Activated CD4-positive, alpha-beta T cell treated with anti-CD3 and anti-CD28 coated beads, Interleukin-2, amount 50 U/mL, for 16 hours (primary cell): ENCODE measurements at regions not wholly inside any gene's neighbourhood (a gene's known extent, or its start where the extent isn't known, plus 50 kb on each side); places are given as distances from the start of the nearest gene placed in this dataset.
"Not testable (repeated sequence)": the region's sequence is repeated elsewhere in the genome, so short reads cannot be mapped to it uniquely, and the experiment has no call there.

ENCODE experiments used
- DNase-seq: peaks from one replicate; pipeline ENCODE4 v3.0.0-alpha.2; 2020

- DNase-seq: no peak
Measured at GRCh38 chr5:28725001-28725400, 1686.6 kb upstream of the CDH9 start.

GRCh38 chr5:28714907-28715698, 1676.7 kb upstream of the CDH9 start:
- no peak for DNase-seq

- DNase-seq: no peak
Measured at GRCh38 chr5:28710360-28710759, 1672.0 kb upstream of the CDH9 start.

DNA sequence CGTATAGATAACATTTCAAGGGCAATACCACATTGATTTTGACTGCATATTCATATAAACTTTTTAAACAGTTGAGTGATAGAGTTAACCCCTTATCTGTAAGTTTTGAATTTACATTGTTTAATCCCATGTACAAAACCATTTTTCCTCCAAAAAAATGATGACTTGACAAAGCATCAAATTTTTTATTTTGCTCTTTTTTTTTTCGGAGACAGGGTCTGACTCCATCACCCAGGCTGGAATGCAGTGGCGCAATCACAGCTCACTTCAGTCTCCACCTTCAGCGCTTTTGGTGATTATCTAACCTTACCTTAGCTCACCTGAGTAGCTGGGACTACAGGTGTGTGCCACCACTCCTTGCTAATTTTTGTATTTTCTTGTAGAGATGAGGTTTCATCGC, 1670.1 kb upstream of the CDH9 start:
- DNase-seq: no peak

DNA sequence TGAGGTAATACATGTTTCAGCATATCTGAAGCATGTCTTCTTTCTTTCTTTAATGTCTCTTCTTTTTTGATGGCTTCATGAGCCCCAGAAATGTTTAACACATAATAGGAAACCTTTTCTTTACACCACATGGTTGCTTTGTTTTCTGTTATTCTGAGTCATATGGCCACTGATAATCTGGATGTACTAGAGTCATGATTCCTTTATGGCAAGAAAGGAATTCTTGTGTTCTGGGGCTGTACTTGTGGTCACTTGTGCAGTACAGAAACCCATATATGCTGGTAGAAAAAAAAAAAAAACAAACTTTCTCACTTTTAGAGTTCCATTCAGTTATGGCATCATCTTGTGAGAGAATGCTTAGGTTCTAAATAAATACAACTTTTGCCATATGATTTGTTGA, 1669.3 kb upstream of the CDH9 start:
- DNase-seq: no peak

GRCh38 chr5:28703651-28704260, 1665.4 kb upstream of the CDH9 start:
- DNase-seq: no peak

- DNase-seq: no peak
Measured at GRCh38 chr5:28691526-28691925, 1653.1 kb upstream of the CDH9 start.

- DNase-seq: no peak
Measured at GRCh38 chr5:28685794-28686193, 1647.4 kb upstream of the CDH9 start.

DNA sequence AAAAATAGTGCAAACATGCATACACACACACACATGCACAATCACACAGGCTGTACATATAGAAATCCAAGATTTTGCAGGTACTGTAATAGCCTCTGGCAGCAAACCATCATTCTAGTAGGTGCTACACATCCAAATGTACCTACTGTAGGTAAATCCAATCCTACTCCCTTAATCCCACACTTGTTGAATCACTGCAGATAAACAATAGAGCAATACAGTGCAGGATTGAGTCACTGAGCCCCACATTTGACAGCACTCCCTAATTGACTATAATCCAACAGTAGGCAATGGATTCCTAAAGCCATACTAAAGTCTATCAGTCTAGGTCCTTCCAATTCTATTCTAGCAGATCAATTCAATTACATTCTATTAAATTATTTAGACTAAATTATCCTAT, 1640.5 kb upstream of the CDH9 start:
- no peak for DNase-seq

DNA sequence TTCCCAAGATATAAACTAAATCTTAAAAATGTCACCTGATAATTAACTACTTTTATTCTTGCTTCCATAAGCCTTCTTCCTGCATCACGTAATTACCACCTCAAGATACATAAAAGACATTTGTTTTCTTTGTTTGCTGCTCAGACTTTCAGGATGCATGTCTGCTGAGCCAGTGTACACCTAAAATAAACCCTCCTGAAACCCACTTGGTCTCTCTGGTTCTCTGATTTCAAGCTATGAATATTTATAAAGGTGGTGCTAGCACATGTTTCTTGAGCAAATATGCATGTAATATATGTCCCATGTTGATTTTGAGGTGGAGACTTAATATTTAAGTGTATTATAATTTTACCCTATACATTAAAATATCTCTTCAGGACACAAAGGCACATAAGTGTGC, 1627.7 kb upstream of the CDH9 start:
- DNase-seq: no peak

- no peak for DNase-seq
Measured at GRCh38 chr5:28648108-28648507, 1609.7 kb upstream of the CDH9 start.

DNA sequence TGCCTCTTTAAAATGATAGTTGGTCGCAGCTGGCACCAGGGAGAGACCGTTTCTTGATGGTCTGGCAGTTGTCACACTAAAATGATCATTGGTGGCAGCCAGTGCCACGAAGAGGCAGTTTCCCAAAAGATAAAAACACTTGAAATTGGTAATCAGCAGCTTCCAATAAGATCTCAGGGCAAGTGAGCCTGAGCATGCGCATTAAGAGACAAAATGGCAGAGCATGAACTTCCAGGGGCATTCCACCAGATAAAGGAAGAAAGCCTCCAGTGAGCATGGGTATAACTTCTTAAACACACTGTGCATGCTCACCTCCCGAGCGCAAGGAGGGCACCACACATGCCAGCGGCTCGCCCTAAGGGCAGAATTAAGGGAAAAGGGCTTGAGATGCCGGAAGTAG, 1594.2 kb upstream of the CDH9 start:
- DNase-seq: no peak

GRCh38 chr5:28603869-28604268, 1565.5 kb upstream of the CDH9 start:
- DNase-seq: no peak

GRCh38 chr5:28602429-28602828, 1564.0 kb upstream of the CDH9 start:
- DNase-seq: no peak

DNA sequence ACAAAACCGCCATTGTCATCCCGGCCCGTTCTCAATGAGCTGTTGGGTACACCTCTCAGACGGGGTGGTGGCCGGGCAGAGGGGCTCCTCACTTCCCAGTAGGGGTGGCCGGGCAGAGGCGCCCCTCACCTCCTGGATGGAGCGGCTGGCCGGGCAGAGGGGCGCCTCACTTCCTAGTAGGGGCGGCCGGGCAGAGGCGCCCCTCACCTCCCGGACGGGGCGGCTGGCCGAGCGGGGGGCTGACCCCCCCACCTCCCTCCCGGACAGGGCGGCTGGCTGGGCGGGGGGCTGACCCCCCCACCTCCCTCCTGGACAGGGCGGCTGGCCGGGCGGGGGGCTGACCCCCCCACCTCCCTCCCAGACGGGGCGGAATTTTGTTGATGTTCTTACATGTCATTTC, 1558.3 kb upstream of the CDH9 start:
- not testable (repeated sequence) for DNase-seq

DNA sequence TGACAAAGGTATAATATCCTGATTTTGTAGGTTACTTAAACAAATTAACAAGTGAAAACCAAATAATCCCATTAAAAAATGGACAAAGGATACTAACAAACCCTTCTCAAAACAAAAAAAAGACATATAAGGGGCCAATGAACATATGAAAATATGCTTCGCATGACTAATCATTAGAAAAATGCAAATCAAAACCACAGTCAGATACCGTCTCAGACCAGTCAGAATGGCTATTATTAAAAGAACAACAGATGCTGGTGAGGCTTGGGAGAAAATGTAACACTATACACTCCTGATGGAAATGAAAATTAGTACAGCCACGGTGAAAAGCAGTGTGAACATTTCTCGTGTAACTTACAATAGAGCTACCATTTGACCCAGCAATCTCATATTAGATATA, 1542.2 kb upstream of the CDH9 start:
- DNase-seq: no peak

GRCh38 chr5:28576022-28576421, 1537.6 kb upstream of the CDH9 start:
- no peak for DNase-seq

DNA sequence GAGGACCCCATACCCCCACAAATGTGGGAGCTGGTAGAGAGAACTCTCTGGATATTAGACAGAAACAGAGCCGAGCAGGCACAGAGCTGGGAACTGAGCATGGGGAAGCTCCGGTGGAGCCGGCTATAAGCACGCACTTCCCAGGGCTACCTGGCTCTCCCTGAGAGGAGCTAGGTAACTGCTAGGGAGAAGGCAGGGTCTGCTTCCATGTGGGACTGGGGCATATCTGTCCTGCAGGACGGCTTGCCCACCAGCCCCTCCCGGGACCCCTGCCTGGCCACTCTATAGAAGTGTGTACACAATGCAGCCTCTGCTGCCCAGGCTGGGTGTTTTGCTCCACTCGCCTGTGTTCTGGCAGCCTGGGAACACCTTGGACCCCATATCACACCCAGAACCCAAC, 1537.0 kb upstream of the CDH9 start:
- DNase-seq: no peak

GRCh38 chr5:28574606-28575005, 1536.2 kb upstream of the CDH9 start:
- DNase-seq: no peak

DNA sequence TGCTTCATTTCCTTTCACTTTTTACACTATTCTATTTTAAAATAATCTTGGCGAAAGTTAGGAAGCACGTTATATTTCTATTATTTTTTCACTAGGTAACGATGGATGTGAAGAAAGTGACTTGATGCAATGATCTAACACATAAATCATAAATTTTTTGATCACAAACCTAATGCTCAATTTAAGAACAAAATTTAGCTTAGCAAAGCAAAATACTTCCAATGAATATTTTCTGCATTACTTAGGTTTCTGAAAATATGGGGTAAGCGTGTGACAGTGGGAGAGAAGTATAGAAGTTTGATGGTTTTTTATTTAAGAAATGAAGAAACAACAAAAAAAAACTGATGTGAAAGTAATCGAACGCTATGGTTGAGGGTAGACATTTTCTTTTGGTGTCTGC, 1528.7 kb upstream of the CDH9 start:
- DNase-seq: no peak

- no peak for DNase-seq
Measured at GRCh38 chr5:28561522-28561921, 1523.1 kb upstream of the CDH9 start.

GRCh38 chr5:28558196-28558595, 1519.8 kb upstream of the CDH9 start:
- no peak for DNase-seq

DNA sequence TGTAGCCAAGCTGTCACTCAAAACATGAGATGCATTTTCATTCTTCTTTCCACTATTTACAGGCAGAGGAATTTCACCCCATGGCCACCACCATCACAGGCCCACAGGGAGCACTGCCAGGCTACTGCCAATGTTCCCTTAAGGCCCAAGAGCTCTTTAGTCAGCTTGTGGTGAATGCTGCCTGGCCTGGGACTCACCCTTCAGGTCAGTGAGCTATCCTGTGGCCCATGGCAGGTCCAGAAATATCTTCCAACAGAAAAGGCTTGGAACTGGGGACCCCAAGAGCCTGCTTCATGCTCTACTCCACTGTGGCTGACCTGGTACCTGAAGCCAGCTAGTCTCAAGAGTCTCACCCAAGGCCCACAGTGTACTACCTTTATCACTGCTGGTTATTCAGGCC, 1518.7 kb upstream of the CDH9 start:
- DNase-seq: no peak

DNA sequence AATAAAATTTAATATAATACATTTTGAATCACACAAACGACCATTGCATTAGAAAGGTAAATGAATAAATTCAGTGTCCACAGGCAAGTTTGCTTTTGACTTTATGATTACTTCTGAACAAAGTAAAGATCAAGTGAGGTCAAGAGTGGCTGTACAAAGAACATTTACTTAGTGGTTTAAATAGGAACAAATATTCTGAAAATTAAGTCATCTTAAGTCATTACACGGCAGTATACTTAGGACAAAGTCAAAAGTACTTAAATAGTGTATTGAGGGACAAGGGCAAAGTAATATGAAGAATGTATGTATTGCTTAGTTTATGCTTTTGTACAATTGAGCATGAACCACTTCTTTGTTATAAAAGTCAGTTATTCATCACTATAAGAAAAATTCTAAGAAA, 1511.2 kb upstream of the CDH9 start:
- DNase-seq: no peak

GRCh38 chr5:28548856-28549255, 1510.5 kb upstream of the CDH9 start:
- no peak for DNase-seq
